CD4-positive, alpha-beta T cell treated with Interleukin-15 for 4 hours (primary cell): ENCODE measurements at regions not wholly inside any gene's neighbourhood (a gene's known extent, or its start where the extent isn't known, plus 50 kb on each side); places are given as distances from the start of the nearest gene placed in this dataset.

ENCODE experiments used
- DNase-seq: peaks from one replicate; pipeline ENCODE4 v3.0.0-alpha.2; 2020; ENCODE audit warnings: low spot score

DNA sequence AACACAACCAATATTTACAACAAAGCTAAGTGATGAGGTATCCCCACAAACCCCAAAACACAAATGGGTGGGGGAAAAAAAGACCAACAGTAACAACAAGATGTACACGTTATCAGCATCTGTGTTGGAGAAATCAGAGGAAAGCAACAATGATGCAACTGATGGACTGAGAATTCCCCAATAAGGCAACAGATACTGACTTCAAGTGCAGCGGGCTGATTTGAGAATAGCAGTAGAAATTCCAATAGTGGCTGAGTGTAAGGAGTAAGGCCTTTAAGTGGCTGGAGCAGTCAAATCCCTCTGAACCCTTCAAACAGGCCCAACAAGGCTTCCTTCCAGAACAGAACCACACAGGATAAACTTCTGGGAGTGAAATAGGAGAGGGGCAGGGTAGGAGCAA lies 97.6 kb downstream of the TM2D1 start:
- no peak for DNase-seq

DNA sequence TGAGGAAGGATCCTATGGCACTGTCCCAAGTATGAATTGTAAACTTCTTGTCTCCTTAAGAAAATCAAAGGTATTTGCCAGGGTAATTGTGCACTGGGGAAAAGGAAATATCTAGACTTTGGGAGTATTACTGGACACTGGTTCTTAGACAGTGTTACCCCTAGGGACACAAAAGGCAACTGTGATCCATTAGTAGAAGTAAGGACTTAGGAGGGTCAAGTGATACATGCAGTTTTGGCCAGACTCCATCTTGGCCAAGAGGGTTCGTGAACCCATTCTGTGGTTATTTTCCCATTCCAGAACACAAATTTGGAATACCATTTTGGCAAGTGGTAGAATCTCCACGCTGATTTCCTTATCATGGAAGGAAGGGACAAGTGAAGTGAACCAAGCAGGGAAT lies 98.1 kb downstream of the TM2D1 start:
- DNase-seq: no peak

DNA sequence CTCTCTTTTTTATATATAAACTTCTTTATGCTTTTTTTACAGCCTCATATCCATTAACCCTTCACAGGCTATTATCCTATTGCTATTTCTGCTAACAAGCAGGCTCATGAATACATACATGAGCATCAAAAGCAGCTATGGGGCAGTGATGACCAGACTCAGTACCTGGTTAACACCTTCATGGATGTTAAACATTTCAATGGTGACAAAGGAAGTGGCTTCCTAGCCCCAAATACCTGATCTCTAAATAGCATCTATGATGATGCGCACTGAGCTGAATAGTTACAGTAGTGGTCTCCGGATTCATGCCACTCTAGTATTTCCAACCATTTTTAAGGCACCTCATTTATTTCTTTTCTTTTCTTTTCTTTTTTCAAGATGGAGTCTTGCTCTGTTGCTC lies 101.1 kb downstream of the TM2D1 start:
- no peak for DNase-seq

DNA sequence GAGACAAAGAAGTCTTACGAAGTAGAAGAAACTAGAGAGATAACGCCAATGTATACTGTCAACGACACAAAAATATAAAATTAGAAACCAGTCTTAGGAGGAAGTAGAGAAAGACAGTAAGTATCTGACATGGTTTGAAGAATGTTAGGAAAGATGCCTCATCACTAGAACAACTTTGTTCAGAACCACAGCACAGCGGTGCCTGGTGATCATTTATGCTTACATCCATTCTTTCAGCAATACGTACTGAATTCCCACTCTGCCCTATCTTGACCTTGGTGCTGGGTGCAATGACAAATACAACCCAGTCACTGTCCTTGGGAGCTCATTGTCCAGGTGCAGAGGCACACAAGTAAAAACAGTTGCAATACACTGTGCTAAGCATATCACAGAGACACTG lies 104.4 kb downstream of the TM2D1 start:
- no peak for DNase-seq

DNA sequence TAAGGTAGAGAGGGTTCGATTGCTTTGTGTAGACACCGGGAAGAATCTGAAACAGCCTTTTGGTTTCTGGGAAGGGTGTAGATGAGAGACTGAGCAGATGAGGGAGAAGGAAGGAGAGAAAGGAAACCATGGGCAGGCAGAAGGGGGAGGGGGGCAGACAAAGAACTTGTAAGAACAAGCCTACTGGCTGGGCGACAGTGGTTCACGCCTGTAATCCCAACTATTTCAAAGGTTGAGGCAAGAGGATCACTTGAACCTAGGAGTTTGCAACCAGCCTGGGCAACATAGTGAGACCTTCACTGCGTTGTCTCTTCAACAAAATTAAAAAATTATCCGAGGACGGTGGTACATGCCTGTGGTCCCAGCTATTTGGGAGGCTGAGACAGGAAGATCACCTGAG lies 106.2 kb downstream of the TM2D1 start:
- DNase-seq: no peak

DNA sequence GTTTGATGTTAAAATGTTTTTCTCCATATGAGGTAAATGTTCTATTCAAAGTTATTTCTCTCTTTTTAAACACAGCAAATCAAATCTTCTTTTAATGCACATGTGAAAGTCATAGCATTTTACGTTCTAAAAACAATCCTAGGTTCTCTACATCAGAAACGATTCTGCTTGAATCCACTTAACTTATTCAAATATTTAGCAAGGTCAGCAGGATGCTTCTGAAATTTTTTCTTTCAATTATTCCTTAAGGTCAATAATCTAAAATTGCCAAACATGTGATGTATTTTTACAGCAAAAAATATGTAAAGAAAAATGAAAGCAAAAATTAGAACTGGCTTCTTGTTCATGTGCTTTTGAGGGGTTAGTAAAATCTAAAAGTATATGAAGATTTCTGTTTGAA lies 106.7 kb downstream of the TM2D1 start:
- no peak for DNase-seq

DNA sequence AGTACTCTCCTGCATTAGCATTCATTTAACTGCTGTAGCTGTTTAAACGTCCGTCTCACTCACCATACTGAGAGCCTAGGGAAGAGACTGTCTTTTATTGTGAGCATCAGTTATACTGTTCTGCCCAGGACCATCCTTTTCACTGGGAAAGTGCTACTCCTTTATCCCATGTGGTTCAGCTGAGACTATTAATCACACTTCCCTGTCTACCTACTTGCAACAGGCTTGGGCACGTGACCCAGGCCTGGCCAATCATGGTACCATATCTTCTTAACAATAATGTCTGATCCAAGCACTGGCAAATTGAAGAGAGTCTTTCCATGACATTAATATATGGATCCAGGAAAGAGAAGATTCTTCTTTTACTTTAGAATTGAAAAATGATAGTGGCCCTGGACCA lies 108.1 kb downstream of the TM2D1 start:
- no peak for DNase-seq

DNA sequence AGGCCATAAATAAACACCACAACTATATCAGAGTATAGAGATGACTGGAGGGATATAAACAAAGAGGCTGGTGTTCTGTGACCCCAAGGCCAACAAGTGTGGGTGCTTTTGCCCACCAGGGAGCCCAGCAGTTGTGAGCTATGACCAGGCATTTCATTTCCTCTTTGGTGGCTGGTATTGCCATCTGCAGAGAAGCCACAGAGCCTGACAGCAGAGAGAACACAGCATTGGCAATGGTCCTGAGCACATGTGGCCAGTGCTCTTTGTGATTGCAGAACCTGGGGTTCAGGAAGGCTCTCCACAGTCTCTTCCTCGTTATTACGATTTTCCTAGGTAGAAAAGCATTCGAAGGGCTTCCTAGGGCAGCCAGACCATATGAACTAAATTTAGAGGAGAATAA lies 112.3 kb downstream of the TM2D1 start:
- no peak for DNase-seq

DNA sequence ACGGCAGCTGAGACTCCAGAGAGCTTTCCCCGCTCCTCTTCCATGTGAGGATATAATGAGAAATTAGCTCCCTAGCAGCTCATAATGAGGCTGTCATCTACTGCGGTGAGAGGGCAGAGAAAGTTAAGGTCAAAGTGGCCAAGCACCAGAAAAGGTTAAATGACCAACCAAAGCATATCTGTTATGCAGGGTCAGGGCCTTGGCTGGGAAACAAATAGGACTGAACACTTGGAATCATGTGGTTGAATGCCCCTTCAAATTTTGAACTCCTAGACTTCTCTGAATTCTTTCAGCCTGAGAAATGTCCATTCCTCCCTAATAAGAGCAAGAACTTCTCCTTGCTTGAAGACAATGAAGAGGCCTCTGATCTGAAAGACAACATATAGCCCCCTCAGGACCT lies 115.9 kb downstream of the TM2D1 start:
- DNase-seq: no peak

DNA sequence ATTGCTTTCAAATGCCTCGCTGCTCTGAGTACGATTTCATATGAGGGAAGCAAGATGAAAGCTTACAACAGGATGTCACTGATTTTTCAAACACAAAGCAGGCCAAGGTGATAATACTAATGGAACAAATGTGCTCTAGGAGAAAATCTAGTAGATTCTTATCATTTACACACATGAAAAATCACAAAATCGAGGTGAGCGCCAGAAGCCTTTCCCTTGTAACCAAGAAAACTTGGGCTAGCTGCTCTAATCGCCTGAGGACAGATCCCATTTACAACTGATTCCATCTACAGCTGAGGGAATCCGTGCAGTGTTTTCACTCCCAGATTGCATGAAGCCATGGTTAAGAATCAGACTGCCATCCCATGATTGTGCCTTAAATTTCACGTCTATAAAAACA lies 117.5 kb downstream of the TM2D1 start:
- no peak for DNase-seq

DNA sequence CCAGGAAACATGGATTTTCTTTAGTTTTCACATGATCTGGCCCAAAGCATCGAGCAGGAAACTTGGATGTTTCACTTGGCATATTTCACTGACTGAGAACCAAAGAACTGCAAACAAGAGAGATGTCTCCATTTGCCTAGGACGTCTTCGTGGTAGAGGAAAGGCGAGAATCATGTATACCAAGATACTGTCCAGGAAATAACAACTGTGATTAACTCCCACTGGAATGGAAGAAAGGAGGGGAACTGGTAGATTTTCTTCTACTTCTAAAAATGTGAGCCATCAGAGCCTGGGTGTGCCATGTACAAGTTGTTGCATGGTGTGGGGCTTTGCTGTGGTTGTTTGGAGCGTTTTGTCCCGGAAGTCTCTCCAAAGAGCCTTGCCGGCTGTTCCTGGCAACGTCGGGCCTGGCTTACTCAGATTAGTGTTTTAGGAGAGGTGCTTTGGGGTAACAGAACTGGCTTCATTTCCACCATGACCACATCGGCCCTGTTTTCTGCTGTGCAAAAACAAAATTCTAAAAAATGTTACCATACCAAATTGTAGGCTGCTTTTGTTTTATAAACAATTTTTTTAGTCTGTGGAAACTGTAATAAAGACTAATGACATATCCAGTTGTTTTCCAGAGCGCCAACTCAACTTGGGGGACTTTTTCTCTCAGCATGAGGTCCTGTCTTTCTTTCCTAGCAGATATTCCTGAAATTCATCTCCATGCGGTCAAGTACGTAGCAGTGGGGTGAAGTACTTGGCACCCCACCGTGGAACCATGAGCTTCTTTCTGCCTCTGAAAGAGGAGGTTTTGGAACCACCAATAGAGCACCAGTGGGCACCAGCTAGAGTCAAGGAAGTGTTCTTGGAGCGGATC lies 118.3 kb downstream of the TM2D1 start:
- no peak for DNase-seq

DNA sequence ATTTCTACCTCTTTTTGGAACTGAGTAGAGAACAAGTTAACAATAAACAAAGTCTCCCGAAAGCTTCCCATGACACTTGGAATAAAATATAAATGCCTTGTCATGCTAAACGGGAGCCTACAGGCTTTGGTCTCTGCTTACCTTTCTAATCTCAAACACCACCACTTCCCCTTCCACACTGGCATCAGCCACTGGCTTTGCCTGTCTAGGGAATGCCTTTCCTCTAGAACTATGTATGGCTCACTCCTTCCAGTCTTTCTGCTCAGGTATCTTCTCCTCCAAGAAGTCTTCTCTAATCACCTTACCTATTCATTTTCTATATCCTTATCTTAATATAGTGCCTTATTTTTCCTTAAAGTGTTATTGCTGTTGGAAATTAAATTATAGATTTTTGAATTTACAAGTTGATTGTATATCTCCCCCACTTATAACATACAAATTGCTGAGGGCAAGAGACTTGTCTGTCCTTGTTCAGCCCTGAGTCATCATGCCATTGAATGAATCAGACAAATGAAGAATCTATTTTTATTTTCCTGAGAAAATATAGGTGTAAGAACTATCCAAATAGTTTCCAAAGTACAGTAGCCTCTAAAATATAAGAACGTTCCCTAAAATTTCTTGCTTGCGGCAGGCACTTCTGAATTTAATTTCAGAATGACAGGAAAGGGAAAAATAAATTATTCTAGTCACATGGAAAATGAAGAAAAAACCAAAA lies 119.2 kb downstream of the TM2D1 start:
- no peak for DNase-seq

DNA sequence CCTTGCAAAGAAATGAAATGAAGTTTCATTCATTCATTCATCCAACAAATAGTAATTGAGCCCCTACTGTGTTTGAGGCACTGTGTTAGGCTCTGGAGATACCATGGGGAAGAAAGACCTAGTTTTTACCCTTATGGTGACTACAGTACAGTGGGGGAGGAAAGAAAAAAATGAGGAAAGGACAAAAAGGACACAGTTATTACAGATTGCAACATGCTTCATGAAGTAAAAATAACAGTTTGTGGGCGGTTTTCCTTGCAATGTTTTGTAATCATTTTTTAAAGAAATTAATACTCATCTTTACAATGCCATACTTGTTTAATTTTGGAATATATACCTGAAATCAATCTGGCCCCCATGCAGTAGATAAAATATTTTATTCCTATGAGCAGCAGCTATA lies 120.3 kb downstream of the TM2D1 start:
- DNase-seq: no peak

DNA sequence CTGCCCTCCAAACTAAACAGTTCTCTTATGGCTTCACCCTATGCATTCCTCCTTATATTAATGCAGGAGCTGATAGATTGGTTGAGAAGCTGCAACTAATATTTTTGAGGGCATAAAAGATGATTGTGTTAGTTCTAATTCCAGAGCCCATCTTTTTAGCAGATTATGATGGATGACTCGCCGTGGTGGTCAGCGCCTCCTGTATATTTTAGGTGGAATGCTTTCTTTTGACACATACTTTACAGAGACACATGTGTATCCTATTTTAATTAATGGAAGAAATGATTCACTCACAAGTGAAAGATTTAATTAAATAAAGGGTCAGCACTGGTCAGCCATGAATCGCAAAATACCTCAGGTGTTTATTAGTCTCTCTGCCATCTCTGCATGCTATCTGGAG lies 120.7 kb downstream of the TM2D1 start:
- DNase-seq: no peak

DNA sequence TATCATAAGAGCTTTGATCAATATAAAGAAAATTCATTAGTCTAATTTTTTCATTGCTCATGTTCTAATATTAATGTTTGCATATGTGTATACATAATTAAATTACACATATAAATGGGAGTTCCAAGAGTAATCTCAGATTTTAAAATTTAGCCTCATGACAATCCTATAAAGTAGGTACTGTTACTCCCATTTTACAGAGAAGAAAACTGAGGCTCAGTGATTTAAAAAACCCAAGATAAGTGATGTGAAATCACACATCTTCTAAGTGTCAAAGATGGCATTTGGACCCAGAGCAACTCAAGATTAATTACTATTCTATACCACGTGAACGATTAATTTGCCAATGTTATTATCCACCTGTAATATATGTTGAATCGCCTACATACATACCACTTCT lies 122.3 kb downstream of the TM2D1 start:
- no peak for DNase-seq

DNA sequence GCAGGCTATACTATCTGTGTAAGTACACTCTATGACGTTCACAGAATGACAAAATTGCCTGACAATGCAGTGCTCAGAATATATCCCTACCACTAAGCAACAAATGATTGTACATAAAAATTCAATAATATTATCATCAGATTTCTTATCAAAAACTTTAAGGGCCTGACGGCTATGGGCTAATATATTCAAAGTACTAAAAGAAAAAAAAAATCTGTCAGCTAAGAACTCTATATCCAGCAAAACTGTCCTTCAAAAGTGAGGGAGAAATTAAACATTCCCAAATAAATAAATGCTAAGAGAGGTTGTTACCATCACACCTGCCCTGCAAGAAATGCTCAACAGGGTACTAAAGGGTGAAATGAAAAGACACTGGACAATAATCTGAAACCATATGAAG lies 127.3 kb downstream of the TM2D1 start:
- DNase-seq: no peak

DNA sequence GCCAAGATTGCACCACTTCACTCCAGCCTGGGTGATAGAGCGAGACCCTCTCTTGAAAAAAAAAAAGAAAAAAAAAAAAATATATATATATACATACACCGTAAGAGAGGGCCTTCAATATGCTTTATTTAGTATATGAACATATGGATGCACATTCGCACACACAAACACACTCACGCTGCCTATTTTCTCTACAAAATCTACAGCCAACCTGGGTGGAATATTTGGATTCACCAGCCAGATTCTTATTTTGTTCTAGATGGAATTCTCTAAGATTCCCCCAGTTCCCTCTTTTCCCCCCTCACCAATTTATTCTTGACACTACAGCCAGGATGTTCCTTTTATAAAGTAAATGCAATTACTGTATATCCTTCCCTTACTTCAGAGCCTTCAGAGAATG lies 131.6 kb downstream of the TM2D1 start:
- DNase-seq: no peak

DNA sequence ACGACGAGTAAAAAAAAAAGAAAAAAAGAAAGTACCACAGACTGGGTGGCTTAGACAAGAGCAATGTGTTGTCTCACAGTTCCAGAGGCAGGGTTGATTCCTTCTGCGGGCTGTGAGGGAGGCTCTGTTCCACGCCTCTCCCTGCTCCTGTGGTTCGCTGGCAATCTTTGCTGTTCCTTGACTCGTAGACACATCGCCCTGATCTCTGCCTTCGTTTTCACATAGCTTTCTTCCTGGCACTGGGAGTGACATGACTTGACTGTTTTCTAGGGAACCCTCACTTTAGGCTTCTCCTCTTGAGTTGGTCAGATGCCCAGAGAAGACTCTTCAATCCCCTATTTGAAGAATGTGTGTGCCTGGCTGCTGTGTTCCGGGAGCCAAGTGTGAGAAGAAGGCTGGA lies 133.6 kb downstream of the TM2D1 start:
- DNase-seq: no peak

DNA sequence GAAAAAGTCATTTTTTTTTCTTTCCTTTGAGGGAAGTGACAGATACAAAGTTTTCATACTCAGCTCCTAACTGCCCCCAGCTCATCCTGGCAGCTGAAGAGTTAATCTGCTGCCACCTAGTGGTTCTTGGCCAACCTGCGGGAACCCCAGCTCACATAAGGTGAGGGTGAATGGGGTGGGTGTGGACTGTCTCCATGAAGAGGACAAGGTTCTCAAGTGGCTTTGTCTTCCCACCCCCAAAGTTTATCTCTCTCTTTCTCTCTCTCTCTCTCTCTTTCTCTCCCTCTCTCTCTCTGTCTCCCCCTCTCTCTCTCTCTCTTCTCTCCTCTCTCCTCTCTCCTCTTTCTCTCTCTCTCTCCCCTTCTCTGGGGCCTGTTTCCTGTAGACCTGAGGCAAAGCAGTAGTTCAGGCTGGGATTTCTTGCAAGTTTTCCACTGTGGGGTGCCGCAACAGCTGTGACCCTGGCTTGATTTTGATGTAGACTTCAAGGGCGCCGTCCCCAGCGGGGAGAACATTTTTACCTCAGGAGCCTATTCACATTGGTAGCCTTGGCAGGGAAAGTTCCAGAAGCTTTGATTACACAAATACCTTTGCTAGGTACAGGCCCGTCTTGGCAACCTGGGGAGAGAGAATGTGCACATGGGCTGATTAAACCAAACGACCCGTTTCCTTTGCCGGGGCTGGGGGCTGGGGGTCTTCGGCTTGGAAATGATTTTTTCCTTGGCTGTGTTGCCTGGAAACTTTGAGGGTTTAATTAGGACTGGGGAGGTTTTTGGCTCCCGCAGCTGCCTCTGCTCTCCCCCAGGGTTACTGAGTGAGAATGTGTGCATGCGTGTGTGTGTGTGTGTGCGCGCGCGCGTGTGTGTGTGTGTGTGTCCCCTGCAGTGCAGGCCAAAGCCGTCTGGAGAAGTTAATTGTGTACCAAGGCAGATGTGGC lies 135.9 kb downstream of the TM2D1 start:
- DNase-seq: peak; percentile 37

DNA sequence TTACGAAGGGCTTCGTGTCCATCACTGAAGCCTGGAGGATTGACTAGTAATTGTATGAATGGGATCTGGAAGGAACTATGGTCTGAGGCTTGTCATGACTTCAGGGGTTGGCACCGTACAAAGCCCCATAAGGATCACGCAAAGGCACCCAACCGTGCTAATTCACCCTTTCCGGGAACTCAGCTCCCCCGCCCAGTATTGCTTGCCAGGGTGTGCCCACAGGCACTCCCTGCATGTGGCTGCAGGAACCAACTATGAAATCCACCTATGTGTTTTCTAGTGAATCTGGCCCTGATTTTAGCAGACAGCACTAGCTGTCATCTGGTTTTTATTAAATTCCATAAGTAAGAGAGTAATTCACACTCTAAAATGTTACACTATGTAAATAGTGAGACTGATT lies 139.2 kb downstream of the TM2D1 start:
- DNase-seq: no peak

DNA sequence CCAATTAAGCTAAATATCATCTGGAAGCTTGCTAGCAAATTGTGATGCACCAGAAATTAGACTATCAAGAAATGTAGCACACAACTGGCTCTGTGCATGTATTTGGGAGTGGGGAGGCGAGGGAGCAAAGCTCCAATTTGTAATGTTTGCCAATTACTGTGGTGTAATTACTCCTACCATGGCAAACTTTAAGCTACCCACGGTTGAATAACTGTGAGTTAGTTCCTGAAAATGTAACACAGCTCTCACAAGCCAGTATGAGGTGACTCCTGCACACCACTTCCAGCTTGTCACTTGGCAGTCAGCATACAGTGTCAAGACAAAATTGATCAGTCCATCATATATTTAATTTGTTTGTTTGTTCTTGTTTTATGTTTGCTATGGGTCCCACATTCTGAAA lies 141.2 kb downstream of the TM2D1 start:
- no peak for DNase-seq

DNA sequence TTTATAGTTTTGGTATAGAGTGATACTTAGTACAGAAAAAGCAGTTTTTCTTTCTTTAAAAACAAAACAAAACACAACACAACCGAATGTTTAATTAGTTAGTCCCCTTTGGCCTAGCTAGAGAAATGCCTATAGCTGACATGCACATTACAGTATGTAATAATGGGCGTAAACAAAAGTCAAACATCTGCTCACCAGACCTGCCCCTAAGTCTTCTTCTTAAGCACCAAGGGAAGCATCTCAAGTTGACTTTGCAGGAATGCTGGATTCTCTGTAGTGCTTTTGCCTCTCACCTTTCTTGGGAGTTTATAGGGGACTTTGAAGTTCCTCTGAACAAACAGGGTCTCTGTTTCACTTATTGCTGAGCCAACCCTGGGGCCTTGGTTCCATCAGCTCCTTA lies 143.7 kb downstream of the TM2D1 start:
- DNase-seq: no peak

DNA sequence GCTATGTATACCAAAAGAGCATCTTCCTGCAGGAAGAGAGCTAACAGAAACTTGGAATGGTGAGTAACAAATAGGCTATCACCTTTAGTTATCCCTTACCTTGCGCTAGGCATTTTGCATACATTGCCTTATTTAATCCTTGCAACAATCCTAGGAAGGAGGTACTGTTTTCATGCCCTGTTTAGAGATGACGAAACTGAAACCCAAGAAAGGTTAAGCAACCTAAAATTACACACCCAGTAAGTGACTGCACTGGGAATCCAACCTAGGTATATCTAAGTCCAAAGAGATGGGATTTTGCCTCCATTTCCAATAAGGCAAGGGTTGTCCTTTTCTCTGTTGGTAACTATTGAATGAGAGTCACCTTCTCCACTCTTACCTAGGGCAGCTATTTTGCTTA lies 144.5 kb downstream of the TM2D1 start:
- DNase-seq: no peak
